HEK293T (cell line): ENCODE measurements at regions not wholly inside any gene's neighbourhood (a gene's known extent, or its start where the extent isn't known, plus 50 kb on each side); places are given as distances from the start of the nearest gene placed in this dataset.

Experiments used
- BHLHE40 ChIP-seq: fragments of 450-650 bp; IDR thresholded peaks from 2 replicates; pipeline ENCODE4 v1.6.1; 2016; ENCODE audit warnings: mild to moderate bottlenecking, moderate library complexity, borderline replicate concordance
- ELF4 ChIP-seq: fragments of 450-650 bp; IDR thresholded peaks from 2 replicates; pipeline ENCODE4 v1.6.1; 2017; ENCODE audit warnings: antibody characterized with exemption

- TF ChIP-seq ELF4 (no peak), BHLHE40 (no peak)
Measured at GRCh38 chr22:27485842-27486241, 315.7 kb downstream of the MN1 start.
